SJCRH30 (cell line): ENCODE measurements at regions not wholly inside any gene's neighbourhood (a gene's known extent, or its start where the extent isn't known, plus 50 kb on each side); places are given as distances from the start of the nearest gene placed in this dataset.

ENCODE experiments used
- DNase-seq, 2 experiments: peaks; one replicate each; pipeline ENCODE4 v3.0.0-alpha.2; 2015 to 2020
- H3K27ac ChIP-seq: fragments of 250-450 bp; sonication (Bioruptor Pico); 2 replicates; pipeline ENCODE4 v1.5.1; 2020; ENCODE audit warnings: mild to moderate bottlenecking, moderate library complexity
- H3K27me3 ChIP-seq: fragments of 250-450 bp; sonication (Bioruptor Pico); 2 replicates; pipeline ENCODE4 v1.5.1; 2020; ENCODE audit warnings: mild to moderate bottlenecking, moderate library complexity
- H3K36me3 ChIP-seq: fragments of 250-450 bp; sonication (Bioruptor Pico); 2 replicates; pipeline ENCODE4 v1.5.1; 2020; ENCODE audit warnings: mild to moderate bottlenecking, moderate library complexity
- H3K4me1 ChIP-seq: fragments of 250-450 bp; sonication (Bioruptor Pico); 2 replicates; pipeline ENCODE4 v1.5.1; 2020; ENCODE audit warnings: mild to moderate bottlenecking, moderate library complexity
- H3K4me3 ChIP-seq: fragments of 250-450 bp; sonication (Bioruptor Pico); 2 replicates; pipeline ENCODE4 v1.5.1; 2020; ENCODE audit warnings: mild to moderate bottlenecking, moderate library complexity
- H3K9me3 ChIP-seq: fragments of 250-450 bp; sonication (Bioruptor Pico); replicated peaks from 2 replicates; pipeline ENCODE4 v1.5.1; 2020; ENCODE audit warnings: mild to moderate bottlenecking, moderate library complexity

DNA sequence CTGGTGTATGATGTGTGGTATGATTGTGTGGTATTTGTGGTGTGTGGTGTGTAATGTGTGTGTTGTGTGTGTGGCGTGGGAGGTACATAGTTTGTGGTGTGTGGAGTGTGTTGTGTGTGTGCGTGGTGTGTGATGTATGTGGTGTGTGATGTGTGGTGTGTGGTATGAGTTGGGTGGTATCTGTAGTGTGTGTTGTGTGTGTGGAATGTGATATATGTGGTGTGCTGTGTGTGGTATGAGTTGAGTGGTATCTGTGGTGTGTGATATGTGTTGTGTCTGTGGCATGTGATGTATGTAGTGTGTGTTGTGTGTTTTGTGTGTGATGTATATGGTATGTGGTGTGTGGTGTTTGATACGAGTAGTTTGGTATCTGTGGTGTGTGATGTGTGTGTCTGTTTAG is 272.5 kb upstream of the IRX1 start:
- H3K4me3 ChIP-seq: no peak overlapping the region
- H3K36me3 ChIP-seq: no peaks in the 10 kb centered on the region
- no peak overlapping the region for H3K27ac ChIP-seq
- H3K4me1 ChIP-seq: no peaks in the 10 kb centered on the region
- no peaks in the 10 kb centered on the region for H3K27me3 ChIP-seq
- H3K9me3 ChIP-seq: no peaks in the 10 kb centered on the region
- no peak for DNase-seq

DNA sequence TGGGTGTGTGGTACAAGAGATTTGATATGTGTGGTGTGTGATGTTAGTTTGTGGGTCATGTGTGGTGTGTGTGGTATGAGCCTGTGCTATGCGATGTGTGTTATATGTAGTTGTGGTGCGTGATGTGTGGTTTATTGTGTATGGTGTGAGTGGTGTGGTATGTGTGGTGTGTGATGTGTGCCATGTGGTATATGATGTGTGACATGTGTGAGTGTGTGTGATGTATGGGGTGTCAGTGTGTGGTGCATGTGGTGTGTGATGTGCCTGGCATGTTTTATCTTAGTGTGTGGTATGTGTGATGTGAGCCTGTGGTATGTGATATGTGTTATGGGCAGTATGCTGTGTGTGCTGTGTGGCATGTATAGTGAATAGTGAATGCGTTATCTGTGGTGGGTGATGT is 273.0 kb upstream of the IRX1 start:
- Histone ChIP-seq H3K36me3 (no peaks in the 10 kb centered on the region), H3K27ac (no peak overlapping the region), H3K9me3 (no peaks in the 10 kb centered on the region), H3K27me3 (no peaks in the 10 kb centered on the region), H3K4me3 (no peak overlapping the region), H3K4me1 (no peaks in the 10 kb centered on the region)
- DNase-seq: no peak

DNA sequence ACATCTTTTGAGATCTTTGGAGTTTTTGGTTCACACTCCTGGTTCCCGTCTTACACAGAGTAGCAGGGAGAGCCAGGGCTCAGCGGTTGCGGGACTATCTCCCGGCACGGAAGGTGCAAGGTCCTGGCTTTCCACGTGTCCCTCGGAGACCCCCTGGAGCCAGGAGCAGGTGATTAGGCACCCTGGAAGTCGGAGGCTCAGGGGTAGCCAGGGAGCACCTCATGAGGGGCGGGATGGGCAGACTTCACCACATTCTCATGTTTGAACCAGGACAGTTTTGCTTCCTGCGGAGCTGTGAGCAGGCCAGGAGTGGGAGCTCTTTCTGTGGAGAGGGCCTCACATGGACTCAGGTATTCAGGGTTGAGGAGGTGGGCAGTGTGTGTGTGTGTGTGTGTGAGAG is 273.7 kb upstream of the IRX1 start:
- no peaks in the 10 kb centered on the region for H3K36me3 ChIP-seq
- no peak overlapping the region for H3K4me3 ChIP-seq
- no peaks in the 10 kb centered on the region for H3K4me1 ChIP-seq
- H3K9me3 ChIP-seq: no peaks in the 10 kb centered on the region
- H3K27ac ChIP-seq: no peak overlapping the region
- no peaks in the 10 kb centered on the region for H3K27me3 ChIP-seq
- DNase-seq: no peak

DNA sequence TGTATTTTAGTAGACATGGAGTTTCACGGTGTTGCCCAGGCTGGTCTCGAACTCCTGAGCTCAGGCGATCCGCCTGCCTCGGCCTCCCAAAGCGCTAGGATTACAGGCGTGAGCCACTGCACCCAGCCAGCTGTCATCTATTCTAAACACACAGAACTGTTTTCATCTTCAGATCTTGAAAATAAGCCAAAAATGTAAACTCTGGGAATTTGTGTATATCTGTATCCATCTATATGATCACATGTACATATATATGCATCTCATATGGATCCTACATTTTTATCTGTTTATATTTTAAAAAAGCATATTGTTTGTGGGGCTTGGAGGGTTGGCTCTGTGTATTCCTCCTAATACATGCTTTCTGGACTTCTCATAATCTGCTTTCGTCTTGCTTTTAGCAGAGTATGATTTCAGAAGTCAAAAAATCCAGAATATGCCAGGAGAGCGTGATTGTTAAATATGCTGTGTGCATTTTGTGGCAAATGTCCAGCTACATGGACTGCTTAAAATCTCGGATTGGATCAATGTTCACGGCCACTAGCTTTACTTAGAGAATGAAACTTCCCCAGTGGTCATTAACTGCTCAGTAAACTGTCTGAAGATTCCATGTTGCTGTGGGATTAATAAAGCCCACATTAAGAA is 274.4 kb upstream of the IRX1 start:
- Histone ChIP-seq H3K36me3 (no peaks in the 10 kb centered on the region), H3K27ac (no peak overlapping the region), H3K9me3 (no peaks in the 10 kb centered on the region), H3K27me3 (no peaks in the 10 kb centered on the region), H3K4me3 (no peak overlapping the region), H3K4me1 (no peaks in the 10 kb centered on the region)
- DNase-seq: no peak

DNA sequence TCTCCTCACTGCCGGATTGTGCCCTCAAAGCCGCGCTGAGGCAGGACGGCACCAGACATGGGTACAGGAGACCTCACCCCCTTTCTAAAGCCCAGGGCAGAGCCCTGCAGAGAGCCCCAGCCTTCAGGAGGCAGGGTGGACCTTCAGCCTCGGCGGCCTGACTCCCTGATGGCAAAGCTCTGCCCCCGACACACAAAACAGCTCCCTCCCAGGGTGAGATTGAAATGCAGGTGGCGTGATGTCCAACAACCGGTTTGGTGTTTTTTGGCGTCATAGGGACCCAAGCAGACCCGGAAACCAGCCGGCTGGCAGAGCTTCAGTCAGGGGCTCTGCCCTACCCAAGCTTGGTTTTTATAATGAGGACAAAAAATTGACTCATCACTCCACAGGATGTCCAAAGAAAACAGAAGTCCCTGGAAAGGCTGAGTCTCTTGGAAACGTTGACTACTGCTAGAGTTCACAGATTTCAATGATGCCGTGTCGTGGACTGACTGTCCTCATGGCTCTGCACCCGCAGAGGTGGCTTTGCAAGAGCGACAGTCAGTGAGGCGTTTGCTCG is 275.2 kb upstream of the IRX1 start:
- no peaks in the 10 kb centered on the region for H3K9me3 ChIP-seq
- H3K36me3 ChIP-seq: no peaks in the 10 kb centered on the region
- no peak overlapping the region for H3K27ac ChIP-seq
- no peaks in the 10 kb centered on the region for H3K27me3 ChIP-seq
- no peaks in the 10 kb centered on the region for H3K4me1 ChIP-seq
- no peak for DNase-seq
- no peak overlapping the region for H3K4me3 ChIP-seq

DNA sequence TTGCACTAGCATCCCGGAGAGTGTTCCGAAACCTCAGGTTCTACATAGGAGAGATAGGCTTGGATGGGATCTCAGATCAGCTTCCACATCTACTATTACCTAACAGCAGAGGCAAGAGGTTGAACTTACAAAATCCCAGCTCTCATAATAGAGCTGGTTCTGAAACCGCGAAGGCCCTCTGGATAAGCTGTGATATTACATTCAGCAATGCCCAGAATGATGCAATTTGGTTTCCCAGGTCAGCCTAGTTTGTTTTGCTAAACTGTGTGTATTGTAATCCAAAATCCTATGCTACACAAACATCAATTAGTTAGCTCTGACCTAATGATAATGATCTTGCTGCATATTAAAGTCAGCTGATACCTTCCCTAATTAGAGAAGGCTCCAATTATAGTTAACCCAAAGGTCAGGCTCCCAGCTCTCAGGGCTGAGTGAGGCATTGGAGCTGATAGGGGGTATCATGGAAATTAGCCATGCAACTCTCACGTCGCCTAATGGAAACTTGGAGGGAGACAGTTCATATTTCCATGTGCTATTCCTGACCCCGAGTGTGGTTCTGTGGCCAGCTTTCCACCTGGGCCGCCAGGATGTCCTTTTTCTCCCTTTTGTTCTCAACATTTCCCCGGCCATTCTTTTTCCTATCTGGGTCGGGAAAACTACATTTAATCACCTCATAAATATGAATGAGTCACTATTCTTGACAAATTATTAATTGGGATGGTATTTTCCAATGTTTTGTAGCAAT is 278.4 kb upstream of the IRX1 start:
- no peak overlapping the region for H3K27ac ChIP-seq
- no peaks in the 10 kb centered on the region for H3K36me3 ChIP-seq
- H3K9me3 ChIP-seq: 0 out of 2 replicates have a peak, but pooled peaks cover 2% of the 10 kb centered on the region
- H3K4me1 ChIP-seq: no peaks in the 10 kb centered on the region
- no peak overlapping the region for H3K4me3 ChIP-seq
- DNase-seq: no peak
- no peaks in the 10 kb centered on the region for H3K27me3 ChIP-seq

DNA sequence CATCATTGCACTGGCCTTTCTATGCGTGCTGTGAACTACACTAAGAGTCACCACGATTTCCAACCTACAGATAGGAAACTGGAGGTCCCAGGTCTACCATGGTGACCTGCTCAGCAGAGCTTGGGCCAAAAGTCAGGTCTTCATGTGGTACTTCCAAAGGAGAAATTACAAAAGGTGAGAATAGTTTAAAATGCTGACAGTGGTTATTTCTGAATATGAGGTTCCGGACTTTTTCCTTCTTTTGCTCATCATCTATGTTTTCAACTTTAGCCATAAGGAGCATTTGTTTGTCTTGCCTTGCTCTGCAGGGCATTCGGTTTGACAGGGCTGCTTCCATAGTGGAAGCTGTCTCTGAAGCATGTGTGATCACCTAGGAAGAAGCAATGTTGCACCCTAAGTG is 282.1 kb upstream of the IRX1 start:
- H3K36me3 ChIP-seq: no peaks in the 10 kb centered on the region
- 0 out of 2 replicates have a peak, but pooled peaks cover 2% of the 10 kb centered on the region for H3K9me3 ChIP-seq
- no peak for DNase-seq
- H3K4me3 ChIP-seq: no peak overlapping the region
- peaks cover 21% of the 10 kb centered on the region for H3K4me1 ChIP-seq
- no peak overlapping the region for H3K27ac ChIP-seq
- no peaks in the 10 kb centered on the region for H3K27me3 ChIP-seq

DNA sequence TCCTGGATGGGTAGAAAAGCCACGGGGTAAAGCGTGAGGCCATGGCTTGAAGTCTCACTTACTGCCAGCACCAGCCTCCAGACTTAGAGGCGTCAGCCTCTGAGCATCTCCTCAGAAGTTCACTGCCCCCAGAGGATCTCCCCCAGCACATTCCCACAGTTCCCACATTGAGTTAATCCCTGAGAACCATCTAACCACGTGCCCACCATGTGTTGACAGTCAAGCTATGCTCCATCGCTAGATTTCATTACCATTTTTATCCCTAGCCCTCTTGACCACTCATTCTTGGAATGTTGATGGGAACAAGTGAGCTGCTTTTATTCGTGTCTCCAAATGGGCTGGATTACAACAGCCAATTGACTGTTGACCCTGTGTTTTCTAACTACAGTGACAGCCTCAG is 283.3 kb upstream of the IRX1 start:
- H3K36me3 ChIP-seq: no peaks in the 10 kb centered on the region
- H3K9me3 ChIP-seq: 0 out of 2 replicates have a peak, but pooled peaks cover 2% of the 10 kb centered on the region
- no peaks in the 10 kb centered on the region for H3K27me3 ChIP-seq
- peak overlapping the region; percentile 100 for H3K27ac ChIP-seq
- H3K4me1 ChIP-seq: peaks cover 21% of the 10 kb centered on the region
- no peak for DNase-seq
- H3K4me3 ChIP-seq: no peak overlapping the region

DNA sequence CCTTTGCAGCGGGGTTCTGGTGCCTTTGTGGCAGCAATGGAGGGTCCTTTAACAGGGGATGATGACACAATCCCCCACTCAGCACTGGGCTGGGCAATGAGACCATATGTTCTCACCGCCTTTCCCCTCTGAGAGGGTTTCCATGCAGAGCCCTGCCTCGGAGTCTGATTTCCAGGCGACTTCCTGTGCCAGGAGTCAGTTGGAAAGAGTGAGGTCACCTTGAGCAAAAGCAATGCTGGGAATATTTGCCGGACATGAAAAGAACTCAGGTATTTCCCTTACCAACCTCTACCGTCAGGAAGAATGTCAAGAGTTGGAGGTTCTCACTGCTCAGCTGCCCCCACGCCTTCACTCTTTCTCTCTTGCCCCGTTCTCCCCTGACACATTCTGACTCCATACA is 284.2 kb upstream of the IRX1 start:
- peak overlapping the region; percentile 100 for H3K27ac ChIP-seq
- DNase-seq: peak; percentile 70 to 77
- H3K36me3 ChIP-seq: no peaks in the 10 kb centered on the region

DNA sequence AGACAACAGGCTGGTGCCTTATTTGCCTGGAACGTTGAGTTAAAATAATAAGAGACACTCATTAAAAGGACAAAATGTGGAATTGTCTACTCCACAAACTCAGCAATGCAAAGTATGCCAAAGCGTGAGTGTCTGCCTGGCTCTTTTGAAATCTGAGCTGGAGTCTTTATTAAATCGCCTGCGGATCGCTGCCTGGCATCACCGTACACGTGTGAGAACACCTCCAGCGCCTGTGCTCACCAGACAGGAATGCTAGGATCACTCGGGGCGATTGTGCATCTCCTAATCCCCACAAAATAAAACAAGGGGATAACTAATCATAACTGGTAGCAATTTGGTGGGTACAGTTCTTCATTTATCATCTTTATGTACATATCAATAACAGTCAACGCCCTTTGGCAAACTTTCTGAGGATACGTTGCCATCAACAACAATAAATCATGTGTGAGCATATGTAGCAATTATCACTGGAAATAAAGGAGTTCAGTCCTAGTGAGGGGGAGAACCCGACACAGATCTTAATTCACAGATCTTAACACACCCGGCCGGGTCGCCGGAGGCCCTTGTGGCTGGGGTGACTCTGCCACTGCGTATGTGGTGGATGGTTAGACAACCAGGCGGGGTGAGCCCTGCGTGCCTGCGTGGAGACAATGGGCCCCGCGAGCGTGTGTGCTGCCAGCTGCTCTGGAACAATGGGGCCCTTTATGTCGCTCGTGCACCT is 284.9 kb upstream of the IRX1 start:
- no peaks in the 10 kb centered on the region for H3K36me3 ChIP-seq
- H3K27me3 ChIP-seq: no peaks in the 10 kb centered on the region
- H3K4me1 ChIP-seq: peaks cover 21% of the 10 kb centered on the region
- H3K4me3 ChIP-seq: peak overlapping the region; percentile 51
- H3K27ac ChIP-seq: peak overlapping the region; percentile 100
- peak; percentile 91 for DNase-seq
- 0 out of 2 replicates have a peak, but pooled peaks cover 2% of the 10 kb centered on the region for H3K9me3 ChIP-seq

More for the DNA sequence above, 284.2 kb upstream of the IRX1 start:
- H3K27me3 ChIP-seq: no peaks in the 10 kb centered on the region
- H3K4me1 ChIP-seq: peaks cover 21% of the 10 kb centered on the region
- 0 out of 2 replicates have a peak, but pooled peaks cover 2% of the 10 kb centered on the region for H3K9me3 ChIP-seq
- peak overlapping the region; percentile 51 for H3K4me3 ChIP-seq

DNA sequence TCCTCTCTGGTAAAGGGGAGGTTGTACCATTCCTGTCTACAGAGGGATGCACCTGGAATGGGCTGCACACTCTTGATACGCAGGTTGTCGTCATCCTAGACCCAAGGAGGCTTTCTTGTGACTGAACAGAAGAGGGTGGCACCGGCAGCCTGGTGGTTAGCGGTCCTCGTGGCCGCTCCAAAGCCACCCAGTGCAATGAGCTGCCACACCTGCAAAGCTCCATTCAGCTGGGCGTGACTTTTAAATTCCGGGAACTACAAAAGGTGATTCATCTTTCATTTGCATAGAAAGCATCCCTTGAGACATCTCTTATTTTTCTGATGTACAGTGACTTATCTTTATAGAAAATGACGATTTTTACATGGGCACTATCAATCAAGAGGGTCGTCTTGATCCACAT is 286.1 kb upstream of the IRX1 start:
- 0 out of 2 replicates have a peak, but pooled peaks cover 2% of the 10 kb centered on the region for H3K9me3 ChIP-seq
- no peak overlapping the region for H3K4me3 ChIP-seq
- peak overlapping the region; percentile 100 for H3K27ac ChIP-seq
- H3K36me3 ChIP-seq: no peaks in the 10 kb centered on the region
- peaks cover 21% of the 10 kb centered on the region for H3K4me1 ChIP-seq
- H3K27me3 ChIP-seq: no peaks in the 10 kb centered on the region
- DNase-seq: no peak

DNA sequence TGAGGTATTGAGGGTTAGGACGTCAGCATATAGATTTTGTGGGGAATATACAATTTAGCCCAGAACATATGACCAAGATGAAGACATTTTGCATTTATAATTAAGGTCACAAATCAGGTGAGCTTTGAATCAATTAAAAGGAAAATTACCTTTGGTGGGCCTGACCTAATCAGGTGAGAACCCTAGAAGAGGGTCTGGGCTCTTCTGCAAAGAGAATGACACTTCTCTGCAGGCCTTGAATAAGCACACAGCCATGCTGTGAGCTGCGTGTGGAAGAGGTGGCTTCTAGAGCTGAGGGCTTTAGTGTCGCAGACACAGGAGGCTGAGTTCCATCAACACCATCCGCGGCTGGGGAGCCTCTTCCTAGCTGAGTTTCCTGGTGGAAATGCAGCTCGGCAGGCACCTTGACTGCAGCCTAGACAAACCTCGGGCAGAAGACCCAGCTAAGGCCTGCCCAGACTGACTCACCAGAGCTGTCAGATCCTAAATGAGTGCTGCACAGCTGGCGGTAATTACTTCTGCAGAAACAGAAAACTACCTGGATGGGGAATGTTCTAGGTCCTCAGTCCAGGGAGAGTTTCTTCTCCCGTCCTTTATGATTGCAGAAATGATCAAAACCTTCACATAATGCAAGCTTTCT is 287.5 kb upstream of the IRX1 start:
- H3K4me3 ChIP-seq: no peak overlapping the region
- no peaks in the 10 kb centered on the region for H3K27me3 ChIP-seq
- H3K4me1 ChIP-seq: peaks cover 24% of the 10 kb centered on the region
- H3K36me3 ChIP-seq: no peaks in the 10 kb centered on the region
- peak in 1 of 2 experiments; percentile 16 for DNase-seq
- no peak overlapping the region for H3K27ac ChIP-seq
- 0 out of 2 replicates have a peak, but pooled peaks cover 2% of the 10 kb centered on the region for H3K9me3 ChIP-seq

DNA sequence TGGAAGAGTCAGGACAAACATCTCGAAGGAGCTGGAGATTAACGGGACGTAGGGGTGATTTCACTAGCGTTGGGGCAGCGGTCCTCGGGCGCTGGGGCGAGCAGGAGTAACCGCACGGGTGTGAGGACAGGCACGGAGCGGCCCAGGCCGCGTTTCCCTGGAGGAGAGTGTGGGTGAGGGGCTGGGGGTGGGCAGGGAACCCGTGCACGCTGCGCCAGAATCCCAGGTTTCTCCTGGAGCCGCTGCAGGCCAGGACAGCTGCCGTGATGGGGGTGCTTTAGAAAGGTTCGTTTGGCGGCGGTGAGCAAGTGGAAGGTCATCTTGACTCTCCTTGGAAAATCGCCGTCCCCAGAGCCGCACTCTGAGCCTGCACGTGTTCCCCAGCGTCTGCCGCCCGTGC is 290.2 kb upstream of the IRX1 start:
- no peaks in the 10 kb centered on the region for H3K27me3 ChIP-seq
- no peaks in the 10 kb centered on the region for H3K36me3 ChIP-seq
- H3K27ac ChIP-seq: no peak overlapping the region
- no peak overlapping the region for H3K4me3 ChIP-seq
- H3K4me1 ChIP-seq: peaks cover 12% of the 10 kb centered on the region
- no peak for DNase-seq
- H3K9me3 ChIP-seq: no peaks in the 10 kb centered on the region

DNA sequence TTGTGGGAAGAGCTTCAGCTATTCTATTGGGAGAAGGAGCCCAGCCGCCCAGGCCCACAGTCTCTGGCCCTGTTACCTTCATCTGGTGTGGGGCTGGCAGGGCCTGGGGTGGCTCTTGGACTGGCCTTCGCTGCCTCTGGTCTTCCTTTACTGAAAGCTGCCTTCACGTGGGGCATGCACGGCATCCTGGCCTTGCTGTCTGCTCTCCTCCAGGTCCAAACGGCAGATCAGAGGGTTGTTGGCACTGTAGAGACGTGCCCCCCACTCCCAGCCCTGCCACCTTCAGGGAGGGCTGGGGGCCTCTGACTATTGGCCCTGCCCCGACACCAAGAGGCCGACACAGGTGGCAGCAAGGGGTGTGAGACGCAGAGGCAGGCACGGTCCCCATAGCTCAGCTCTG is 291.3 kb upstream of the IRX1 start:
- H3K4me3 ChIP-seq: no peak overlapping the region
- no peaks in the 10 kb centered on the region for H3K9me3 ChIP-seq
- no peaks in the 10 kb centered on the region for H3K27me3 ChIP-seq
- no peaks in the 10 kb centered on the region for H3K36me3 ChIP-seq
- peak overlapping the region; percentile 32 for H3K27ac ChIP-seq
- H3K4me1 ChIP-seq: peaks cover 4% of the 10 kb centered on the region; the same call in 1 of the 2 replicates
- no peak for DNase-seq
